Suprapubic skin (tissue), 4 donors: ENCODE measurements at regions not wholly inside any gene's neighbourhood (a gene's known extent, or its start where the extent isn't known, plus 50 kb on each side); places are given as distances from the start of the nearest gene placed in this dataset.

Source experiments
- POLR2A ChIP-seq, 2 donors: fragments of 450-650 bp; IDR thresholded peaks; one replicate each; pipeline ENCODE4 v1.6.1; 2017; ENCODE audit warnings: antibody characterized with exemption in 2 of 2, mild to moderate bottlenecking in 2 of 2, moderate library complexity in 2 of 2
- POLR2AphosphoS5 ChIP-seq, 3 donors: sonication (generic); formaldehyde crosslinking; IDR thresholded peaks; one replicate each; pipeline ENCODE4 v1.6.1; 2017; ENCODE audit warnings: antibody characterized with exemption in 3 of 3

DNA sequence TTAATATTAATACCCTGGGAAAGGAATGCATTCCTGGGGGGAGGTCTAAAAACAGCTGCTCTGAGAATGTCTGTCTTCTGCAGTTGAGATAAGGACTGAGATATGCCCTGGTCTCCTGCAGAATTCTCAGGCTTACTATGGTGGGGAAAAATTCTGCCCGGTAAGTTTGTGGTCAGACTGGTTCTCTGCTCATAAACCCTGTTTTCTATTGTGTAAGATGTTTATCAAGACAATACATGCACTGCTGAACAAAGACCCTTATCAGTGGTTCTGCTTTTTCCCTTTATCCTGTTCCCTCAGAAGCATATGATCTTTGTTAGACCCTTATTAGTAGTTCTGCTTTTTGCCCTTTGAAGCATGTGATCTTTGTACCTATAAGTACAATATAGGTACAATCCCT, 494.6 kb downstream of the CNTN6 start:
- TF ChIP-seq POLR2A (IDR thresholded peaks at IDR 0.05) (no peak), POLR2AphosphoS5 (IDR thresholded peaks at IDR 0.05) (no peak)
